CD4-positive, CD25-positive, alpha-beta regulatory T cell (primary cell): ENCODE measurements at regions not wholly inside any gene's neighbourhood (a gene's known extent, or its start where the extent isn't known, plus 50 kb on each side); places are given as distances from the start of the nearest gene placed in this dataset.

Experiments used
- ATAC-seq, 2 donors: fragments of 150-1000 bp; cut with Tn5 transposase; one replicate each; pipeline ENCODE4 v1.10.0; 2021; ENCODE audit warnings: low read depth in 2 of 2, moderate number of reproducible peaks in 2 of 2, moderate library complexity in 1 of 2
- DNase-seq, 3 donors: peaks; one replicate each; pipeline versions ENCODE4 v3.0.0 to v3.0.0-alpha.2; 2012 to 2022; ENCODE audit warnings: mixed read lengths in 1 of 3
- H3K27ac ChIP-seq: one replicate; pipeline ENCODE4 v1.7.0; 2013; ENCODE audit warnings: mild to moderate bottlenecking, low read length; ENCODE audit not compliant: insufficient read depth, poor library complexity, severe bottlenecking
- H3K27me3 ChIP-seq: one replicate; pipeline ENCODE4 v1.7.0; 2013; ENCODE audit warnings: low read length; ENCODE audit not compliant: control insufficient read depth, insufficient read depth
- H3K36me3 ChIP-seq: one replicate; pipeline ENCODE4 v1.7.0; 2013; ENCODE audit warnings: mild to moderate bottlenecking, low read length, moderate library complexity; ENCODE audit not compliant: control insufficient read depth, insufficient read depth
- H3K4me1 ChIP-seq: 2 replicates; pipeline ENCODE4 v1.7.0; 2013; ENCODE audit warnings: mild to moderate bottlenecking, low read length; ENCODE audit not compliant: insufficient read depth, control insufficient read depth, poor library complexity, severe bottlenecking
- H3K4me3 ChIP-seq: one replicate; pipeline ENCODE4 v1.7.0; 2013; ENCODE audit warnings: low read depth, mild to moderate bottlenecking, low read length, moderate library complexity
- H3K9me3 ChIP-seq, 2 experiments: 1 replicate in 1 of 2; 2 replicates in 1 of 2; pipeline ENCODE4 v1.7.0; 2013; ENCODE audit warnings: low read length in 2 of 2, mild to moderate bottlenecking in 1 of 2, moderate library complexity in 1 of 2; ENCODE audit not compliant: control insufficient read depth in 2 of 2
- H3K27ac Mint-ChIP-seq, 3 donors: one replicate each; pipeline ENCODE4 v1.8.0; 2020 to 2022; ENCODE audit warnings: mild to moderate bottlenecking in 3 of 3, mixed read lengths in 3 of 3, moderate library complexity in 2 of 3
- H3K27me3 Mint-ChIP-seq: one replicate; pipeline ENCODE4 v1.8.0; 2022; ENCODE audit warnings: mild to moderate bottlenecking, mixed read lengths
- H3K36me3 Mint-ChIP-seq: one replicate; pipeline ENCODE4 v1.8.0; 2020; ENCODE audit warnings: mixed read lengths
- H3K4me1 Mint-ChIP-seq, 4 donors: one replicate each; pipeline ENCODE4 v1.8.0; 2020 to 2022; ENCODE audit warnings: mixed read lengths in 4 of 4, mild to moderate bottlenecking in 1 of 4
- H3K4me3 Mint-ChIP-seq, 4 donors: one replicate each; pipeline ENCODE4 v1.8.0; 2020 to 2022; ENCODE audit warnings: mild to moderate bottlenecking in 4 of 4, mixed read lengths in 4 of 4, moderate library complexity in 3 of 4
- H3K9me3 Mint-ChIP-seq, 7 donors: one replicate each; pipeline ENCODE4 v1.8.0; 2020 to 2022; ENCODE audit warnings: mixed read lengths in 7 of 7, mild to moderate bottlenecking in 3 of 7, moderate library complexity in 2 of 7

- Histone ChIP-seq H3K4me1 (no peaks in the 10 kb centered on the region), H3K9me3 (no peaks in the 10 kb centered on the region), H3K4me3 (no peak overlapping the region), H3K27me3 (no peaks in the 10 kb centered on the region), H3K36me3 (no peaks in the 10 kb centered on the region), H3K27ac (no peak overlapping the region)
- Mint-ChIP-seq H3K27me3 (no peaks in the 10 kb centered on the region), H3K4me1 (no peaks in the 10 kb centered on the region), H3K36me3 (no peaks in the 10 kb centered on the region), H3K27ac (no peak overlapping the region), H3K9me3 (peaks cover 0 to 5% (median 0%) of the 10 kb centered on the region in 7 donors), H3K4me3 (no peak overlapping the region)
- no peak for DNase-seq
- no peak for ATAC-seq
Measured at GRCh38 chr9:135037521-135038250, 49.8 kb upstream of the OLFM1 start.
